Activated B cell treated with CpG ODN at 0.5 μM for 24 hours (primary cell): ENCODE measurements at regions not wholly inside any gene's neighbourhood (a gene's known extent, or its start where the extent isn't known, plus 50 kb on each side); places are given as distances from the start of the nearest gene placed in this dataset.
"Not testable (repeated sequence)": the region's sequence is repeated elsewhere in the genome, so short reads cannot be mapped to it uniquely, and the experiment has no call there.

ENCODE experiments used
- ATAC-seq: fragments of 200-7000 bp; cut with Tn5 transposase; one replicate; pipeline ENCODE4 v1.10.0; 2021; ENCODE audit warnings: low read depth, mild to moderate bottlenecking, moderate library complexity
- CTCF ChIA-PET: fragments of 350-600 bp; sonication (Branson Sonifier 250); formaldehyde crosslinking; loops from one replicate; lab custom pipeline; 2021; ENCODE audit warnings: antibody characterized with exemption; lab: Charles Lee
- POLR2A ChIA-PET: fragments of 350-600 bp; sonication (Branson Sonifier 250); formaldehyde crosslinking; loops from one replicate; lab custom pipeline; 2021; ENCODE audit warnings: antibody characterized with exemption; lab: Charles Lee
- DNase-seq: peaks from one replicate; pipeline ENCODE4 v3.0.0; 2022
- H3K27ac Mint-ChIP-seq: one replicate; pipeline ENCODE4 v1.8.0; 2020; ENCODE audit warnings: mixed read lengths
- H3K27me3 Mint-ChIP-seq: one replicate; pipeline ENCODE4 v1.8.0; 2021; ENCODE audit warnings: mixed read lengths
- H3K36me3 Mint-ChIP-seq: one replicate; pipeline ENCODE4 v1.8.0; 2021; ENCODE audit warnings: low read depth, mixed read lengths
- H3K4me1 Mint-ChIP-seq: one replicate; pipeline ENCODE4 v1.8.0; 2021; ENCODE audit warnings: mixed read lengths
- H3K4me3 Mint-ChIP-seq: one replicate; pipeline ENCODE4 v1.8.0; 2020; ENCODE audit warnings: mild to moderate bottlenecking, mixed read lengths
- H3K9me3 Mint-ChIP-seq: one replicate; pipeline ENCODE4 v1.8.0; 2020; ENCODE audit warnings: mixed read lengths
- CTCF ChIP-seq: fragments of 200-600 bp; IDR thresholded peaks from one replicate; pipeline ENCODE4 v1.8.0; 2022; ENCODE audit warnings: antibody characterized with exemption, mild to moderate bottlenecking
- intact Hi-C: fragments of 100-400 bp; cut with micrococcal nuclease; formaldehyde crosslinking; loops from one replicate; pipeline ENCODE4 v1.15.1; 2024

GRCh38 chr14:40362856-40363255, 930.6 kb upstream of the FBXO33 start:
- peaks cover 4% of the 10 kb centered on the region for H3K4me1 Mint-ChIP-seq
- no peak for TF ChIP-seq CTCF
- no peak overlapping the region for H3K4me3 Mint-ChIP-seq
- no peaks in the 10 kb centered on the region for H3K27me3 Mint-ChIP-seq
- H3K9me3 Mint-ChIP-seq, result peaks cover 2% of the 10 kb centered on the region
- H3K36me3 Mint-ChIP-seq, result no peaks in the 10 kb centered on the region
- CTCF ChIA-PET, result no interaction called here
- H3K27ac Mint-ChIP-seq, result no peak overlapping the region
- POLR2A ChIA-PET, result no interaction called here
- ATAC-seq, result no peak
- intact Hi-C loops, result no loop called here
- DNase-seq, result no peak

- no peak for ATAC-seq
These were observed 922.5 kb upstream of the FBXO33 start for GRCh38 chr14:40354754-40355153.

GRCh38 chr14:40348104-40348503, 915.9 kb upstream of the FBXO33 start:
- H3K9me3 Mint-ChIP-seq, H3K4me3 Mint-ChIP-seq, DNase-seq, POLR2A ChIA-PET, H3K4me1 Mint-ChIP-seq, H3K27me3 Mint-ChIP-seq, H3K27ac Mint-ChIP-seq, H3K36me3 Mint-ChIP-seq, intact Hi-C loops, ATAC-seq, CTCF ChIA-PET: not testable (repeated sequence)

More at GRCh38 chr14:40354754-40355153, 922.5 kb upstream of the FBXO33 start:
- no peak for DNase-seq
- H3K4me1 Mint-ChIP-seq, result no peaks in the 10 kb centered on the region
- ChIA-PET CTCF (no interaction called here), POLR2A (no interaction called here)
- TF ChIP-seq CTCF, result no peak
- no peak overlapping the region for H3K27ac Mint-ChIP-seq
- intact Hi-C loops, result no loop called here
- H3K27me3 Mint-ChIP-seq, result no peaks in the 10 kb centered on the region
- no peak overlapping the region for H3K4me3 Mint-ChIP-seq
- peaks cover 2% of the 10 kb centered on the region for H3K9me3 Mint-ChIP-seq
- H3K36me3 Mint-ChIP-seq, result no peaks in the 10 kb centered on the region

GRCh38 chr14:40347675-40348074, 915.4 kb upstream of the FBXO33 start:
- CTCF ChIA-PET, result no interaction called here
- intact Hi-C loops, result no loop called here
- Mint-ChIP-seq H3K9me3 (peaks cover 3% of the 10 kb centered on the region), H3K27ac (no peak overlapping the region), H3K4me1 (no peaks in the 10 kb centered on the region), H3K27me3 (no peaks in the 10 kb centered on the region), H3K36me3 (no peaks in the 10 kb centered on the region), H3K4me3 (no peak overlapping the region)
- no peak for ATAC-seq
- POLR2A ChIA-PET, result no interaction called here
- DNase-seq, result no peak
- no peak for TF ChIP-seq CTCF

GRCh38 chr14:40346275-40346674, 914.0 kb upstream of the FBXO33 start:
- DNase-seq, result no peak
- H3K27me3 Mint-ChIP-seq, result no peaks in the 10 kb centered on the region
- ChIA-PET POLR2A (no interaction called here), CTCF (no interaction called here)
- H3K36me3 Mint-ChIP-seq, result no peaks in the 10 kb centered on the region
- H3K4me1 Mint-ChIP-seq, result no peaks in the 10 kb centered on the region
- peaks cover 3% of the 10 kb centered on the region for H3K9me3 Mint-ChIP-seq
- H3K27ac Mint-ChIP-seq, result no peak overlapping the region
- TF ChIP-seq CTCF, result no peak
- intact Hi-C loops, result no loop called here
- no peak for ATAC-seq
- no peak overlapping the region for H3K4me3 Mint-ChIP-seq

GRCh38 chr14:40345334-40345733, 913.1 kb upstream of the FBXO33 start:
- Mint-ChIP-seq H3K27ac (no peak overlapping the region), H3K4me3 (no peak overlapping the region), H3K27me3 (no peaks in the 10 kb centered on the region), H3K36me3 (no peaks in the 10 kb centered on the region), H3K9me3 (peaks cover 3% of the 10 kb centered on the region), H3K4me1 (no peaks in the 10 kb centered on the region)
- intact Hi-C loops, result no loop called here
- ATAC-seq (no peak), DNase-seq (no peak)
- ChIA-PET POLR2A (no interaction called here), CTCF (no interaction called here)
- no peak for TF ChIP-seq CTCF
